ENCODE measurements at regions not wholly inside any gene's neighbourhood (a gene's known extent, or its start where the extent isn't known, plus 50 kb on each side); places are given as distances from the start of the nearest gene placed in this dataset.

DNA sequence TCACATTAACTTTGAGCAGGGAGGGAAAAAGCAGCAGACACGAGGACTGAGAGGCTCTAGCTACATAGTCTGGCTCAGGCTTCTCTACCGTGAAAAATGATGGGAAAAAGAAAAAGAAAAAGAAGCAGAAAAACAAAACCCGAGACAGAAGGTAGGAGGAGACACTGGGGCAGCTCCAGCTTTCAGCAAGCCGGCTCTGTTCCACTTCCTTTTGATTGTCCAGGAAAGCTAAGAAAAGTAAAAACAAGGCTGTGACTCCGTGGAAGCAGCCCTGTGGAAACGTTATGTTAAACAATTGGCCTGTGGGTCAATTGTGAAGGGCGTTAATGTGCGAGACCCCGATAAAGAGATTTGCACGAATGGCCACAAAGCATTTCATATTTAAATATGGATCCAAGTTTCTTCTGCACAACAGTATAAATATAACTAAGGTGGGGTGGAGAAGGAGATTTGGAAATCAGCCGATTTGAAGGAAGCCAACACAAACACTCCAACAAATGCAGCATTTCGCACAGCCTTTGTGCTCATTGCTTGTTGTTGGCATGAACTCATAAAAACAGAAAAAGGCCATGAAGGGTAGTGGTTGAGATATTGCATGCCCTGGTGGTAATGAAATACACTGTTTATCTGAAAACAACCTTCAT lies 236.9 kb upstream of the JAG1 start:
- no peaks in the 10 kb centered on the region for H3K27me3 ChIP-seq (ENCODE audit: control insufficient read depth in 1 of 2, insufficient read depth in 2 of 2, low read length in 2 of 2)
- DNase-seq (ENCODE audit: low spot score) (no peak), FAIRE-seq (no peak), ATAC-seq (no peak)
- H2AFZ ChIP-seq (ENCODE audit: low read length), result no peak overlapping the region
- 43% methylated on average over 12 of the region's 12 CpGs for WGBS (ENCODE audit: low lambda C conversion rate)
- H4K20me1 ChIP-seq (ENCODE audit: insufficient read depth, low read length), result no peaks in the 10 kb centered on the region
- H3K36me3 ChIP-seq (replicated peaks in 1 of 2; ENCODE audit: control insufficient read depth in 1 of 2, insufficient read depth in 2 of 2, low read length in 2 of 2), result no peaks in the 10 kb centered on the region
- POLR2A ChIA-PET, result no interaction called here
- no peak overlapping the region for H3K27ac ChIP-seq (ENCODE audit: extremely low read length, insufficient read depth, low read length)
- H3K9ac ChIP-seq (ENCODE audit: insufficient read depth, low read depth, low read length), result no peak overlapping the region
- no TSS peak for BruUV-seq (replicated peaks)
- in situ Hi-C loops (cut with HindIII; ENCODE audit: extremely low pct_ligation_motif_present, low pct_unique_long_range_greater_than_20kb), result no loop called here
- CTCF ChIA-PET (ENCODE audit: low intra/inter-chr PET ratio, low total read pairs), result no interaction called here
- no peak overlapping the region for H3K4me3 ChIP-seq (replicated peaks in 1 of 3; ENCODE audit: insufficient read depth in 1 of 3, low read depth in 2 of 3, low read length in 3 of 3)
- no peaks in the 10 kb centered on the region for H3K4me1 ChIP-seq (ENCODE audit: insufficient read depth, low read length)
- intact Hi-C loops (cut with micrococcal nuclease; ENCODE audit: unreplicated experiment), result no loop called here
- no peak overlapping the region for H3K4me2 ChIP-seq (ENCODE audit: low read depth, low read length)
- H3K79me2 ChIP-seq (ENCODE audit: insufficient read depth, low read length), result no peaks in the 10 kb centered on the region
- no peaks in the 10 kb centered on the region for H3K9me3 ChIP-seq (ENCODE audit: low read length)
- no peak for TF ChIP-seq ZKSCAN5 (CRISPR knock-in tag; IDR thresholded peaks at IDR 0.05)
- TF ChIP-seq WIZ (CRISPR knock-in tag; IDR thresholded peaks at IDR 0.05), result no peak
- TF ChIP-seq ZC3H4 (CRISPR knock-in tag; IDR thresholded peaks at IDR 0.05; ENCODE audit: borderline replicate concordance), result no peak
- TF ChIP-seq, protein P1, sequence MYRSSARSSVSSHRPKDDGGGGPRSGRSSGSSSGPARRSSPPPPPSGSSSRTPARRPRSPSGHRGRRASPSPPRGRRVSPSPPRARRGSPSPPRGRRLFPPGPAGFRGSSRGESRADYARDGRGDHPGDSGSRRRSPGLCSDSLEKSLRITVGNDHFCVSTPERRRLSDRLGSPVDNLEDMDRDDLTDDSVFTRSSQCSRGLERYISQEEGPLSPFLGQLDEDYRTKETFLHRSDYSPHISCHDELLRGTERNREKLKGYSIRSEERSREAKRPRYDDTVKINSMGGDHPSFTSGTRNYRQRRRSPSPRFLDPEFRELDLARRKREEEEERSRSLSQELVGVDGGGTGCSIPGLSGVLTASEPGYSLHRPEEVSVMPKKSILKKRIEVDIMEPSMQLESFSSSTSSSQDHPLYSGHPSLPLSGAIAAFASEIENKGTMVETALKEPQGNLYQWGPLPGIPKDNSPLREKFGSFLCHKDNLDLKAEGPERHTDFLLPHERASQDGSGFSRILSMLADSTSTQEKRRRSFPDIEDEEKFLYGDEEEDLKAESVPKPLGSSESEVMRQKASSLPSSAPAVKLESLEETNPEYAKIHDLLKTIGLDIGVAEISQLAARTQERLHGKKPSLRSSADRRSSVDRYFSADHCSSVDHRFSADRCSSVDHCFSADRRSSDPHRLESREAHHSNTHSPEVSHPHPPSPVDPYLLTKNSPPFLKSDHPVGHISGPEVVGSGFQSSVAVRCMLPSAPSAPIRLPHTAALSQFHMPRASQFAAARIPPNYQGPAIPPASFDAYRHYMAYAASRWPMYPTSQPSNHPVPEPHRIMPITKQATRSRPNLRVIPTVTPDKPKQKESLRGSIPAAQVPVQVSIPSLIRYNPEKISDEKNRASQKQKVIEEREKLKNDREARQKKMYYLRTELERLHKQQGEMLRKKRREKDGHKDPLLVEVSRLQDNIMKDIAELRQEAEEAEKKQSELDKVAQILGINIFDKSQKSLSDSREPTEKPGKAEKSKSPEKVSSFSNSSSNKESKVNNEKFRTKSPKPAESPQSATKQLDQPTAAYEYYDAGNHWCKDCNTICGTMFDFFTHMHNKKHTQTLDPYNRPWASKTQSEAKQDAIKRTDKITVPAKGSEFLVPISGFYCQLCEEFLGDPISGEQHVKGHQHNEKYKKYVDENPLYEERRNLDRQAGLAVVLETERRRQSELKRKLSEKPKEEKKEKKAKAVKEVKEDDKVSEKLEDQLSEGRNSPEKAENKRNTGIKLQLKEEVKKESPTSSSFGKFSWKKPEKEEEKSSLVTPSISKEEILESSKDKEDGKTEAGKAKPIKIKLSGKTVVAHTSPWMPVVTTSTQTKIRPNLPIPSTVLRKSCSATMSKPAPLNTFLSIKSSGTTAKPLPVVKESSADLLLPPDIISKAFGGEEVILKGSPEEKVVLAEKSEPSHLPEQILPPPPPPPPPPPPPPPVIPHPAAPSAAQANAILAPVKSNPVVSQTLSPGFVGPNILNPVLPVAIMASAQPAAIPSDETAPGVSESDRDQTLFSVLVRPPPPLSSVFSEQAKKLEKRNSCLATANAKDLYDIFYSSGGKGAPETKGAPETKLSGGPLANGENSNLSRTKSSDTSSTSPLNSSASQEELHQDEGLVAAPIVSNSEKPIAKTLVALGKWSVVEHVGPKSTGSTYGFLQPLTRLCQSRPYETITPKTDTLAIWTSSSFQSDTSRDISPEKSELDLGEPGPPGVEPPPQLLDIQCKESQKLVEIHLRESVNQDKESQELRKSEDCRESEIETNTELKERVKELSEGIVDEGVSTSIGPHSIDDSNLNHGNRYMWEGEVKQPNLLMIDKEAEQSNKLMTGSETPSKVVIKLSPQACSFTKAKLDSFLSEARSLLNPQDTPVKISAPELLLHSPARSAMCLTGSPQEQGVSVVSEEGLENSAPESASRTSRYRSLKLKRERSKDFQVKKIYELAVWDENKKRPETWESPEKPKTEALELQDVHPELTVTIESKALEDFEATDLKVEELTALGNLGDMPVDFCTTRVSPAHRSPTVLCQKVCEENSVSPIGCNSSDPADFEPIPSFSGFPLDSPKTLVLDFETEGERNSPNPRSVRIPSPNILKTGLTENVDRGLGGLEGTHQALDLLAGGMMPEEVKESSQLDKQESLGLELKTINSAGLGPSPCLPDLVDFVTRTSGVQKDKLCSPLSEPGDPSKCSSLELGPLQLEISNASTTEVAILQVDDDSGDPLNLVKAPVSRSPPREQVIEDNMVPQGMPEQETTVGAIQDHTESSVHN (CRISPR knock-in tag; IDR thresholded peaks at IDR 0.05), result no peak
- no peak for TF ChIP-seq ZSCAN9 (CRISPR knock-in tag; IDR thresholded peaks at IDR 0.05; ENCODE audit: borderline replicate concordance)
- no peak for TF ChIP-seq ZBTB42 (CRISPR knock-in tag; IDR thresholded peaks at IDR 0.05)
- no peak for TF ChIP-seq NFE2 (CRISPR knock-in tag; IDR thresholded peaks at IDR 0.05)
- TF ChIP-seq, protein P2, sequence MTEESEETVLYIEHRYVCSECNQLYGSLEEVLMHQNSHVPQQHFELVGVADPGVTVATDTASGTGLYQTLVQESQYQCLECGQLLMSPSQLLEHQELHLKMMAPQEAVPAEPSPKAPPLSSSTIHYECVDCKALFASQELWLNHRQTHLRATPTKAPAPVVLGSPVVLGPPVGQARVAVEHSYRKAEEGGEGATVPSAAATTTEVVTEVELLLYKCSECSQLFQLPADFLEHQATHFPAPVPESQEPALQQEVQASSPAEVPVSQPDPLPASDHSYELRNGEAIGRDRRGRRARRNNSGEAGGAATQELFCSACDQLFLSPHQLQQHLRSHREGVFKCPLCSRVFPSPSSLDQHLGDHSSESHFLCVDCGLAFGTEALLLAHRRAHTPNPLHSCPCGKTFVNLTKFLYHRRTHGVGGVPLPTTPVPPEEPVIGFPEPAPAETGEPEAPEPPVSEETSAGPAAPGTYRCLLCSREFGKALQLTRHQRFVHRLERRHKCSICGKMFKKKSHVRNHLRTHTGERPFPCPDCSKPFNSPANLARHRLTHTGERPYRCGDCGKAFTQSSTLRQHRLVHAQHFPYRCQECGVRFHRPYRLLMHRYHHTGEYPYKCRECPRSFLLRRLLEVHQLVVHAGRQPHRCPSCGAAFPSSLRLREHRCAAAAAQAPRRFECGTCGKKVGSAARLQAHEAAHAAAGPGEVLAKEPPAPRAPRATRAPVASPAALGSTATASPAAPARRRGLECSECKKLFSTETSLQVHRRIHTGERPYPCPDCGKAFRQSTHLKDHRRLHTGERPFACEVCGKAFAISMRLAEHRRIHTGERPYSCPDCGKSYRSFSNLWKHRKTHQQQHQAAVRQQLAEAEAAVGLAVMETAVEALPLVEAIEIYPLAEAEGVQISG (CRISPR knock-in tag; IDR thresholded peaks at IDR 0.05), result no peak
- TF ChIP-seq ZNF652 (CRISPR knock-in tag; IDR thresholded peaks at IDR 0.05; ENCODE audit: borderline replicate concordance, low read depth), result no peak
- TF ChIP-seq ASH2L (IDR thresholded peaks at IDR 0.05; ENCODE audit: insufficient read length, low read depth, low read length), result no peak
